ENCODE measurements at regions not wholly inside any gene's neighbourhood (a gene's known extent, or its start where the extent isn't known, plus 50 kb on each side); places are given as distances from the start of the nearest gene placed in this dataset.

DNA sequence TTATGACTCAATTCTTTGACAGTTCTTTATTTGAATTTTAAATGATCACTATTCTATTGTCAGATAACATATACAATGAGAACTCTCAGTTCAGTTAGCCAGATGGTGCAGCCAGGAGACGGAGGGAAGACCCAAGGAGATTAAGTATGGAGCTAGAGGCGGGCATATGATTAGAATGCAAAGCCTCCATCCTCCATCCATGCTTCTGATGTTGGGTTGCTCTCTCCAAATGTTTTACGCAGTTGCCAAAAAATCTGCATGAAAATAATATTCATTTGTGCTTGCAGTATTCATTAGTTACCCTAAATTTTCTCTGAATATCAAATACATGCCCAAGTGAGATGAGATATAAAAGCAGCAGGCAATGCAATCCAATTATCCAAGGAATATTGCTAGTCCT is 874.8 kb downstream of the C4orf33 start:
- H3K36me3 ChIP-seq (ENCODE audit: control insufficient read depth in 2 of 2, insufficient read depth in 1 of 2, low read length in 2 of 2) = no peaks in the 10 kb centered on the region
- no peak overlapping the region for H3K27ac ChIP-seq (ENCODE audit: extremely low read depth, low read depth, low read length)
- CTCF ChIA-PET = no interaction called here
- no peak for TF ChIP-seq ZNF157 (tag by site-specific recombination; IDR thresholded peaks at IDR 0.05)
- no peak for TF ChIP-seq EGR2 (tag by site-specific recombination; IDR thresholded peaks at IDR 0.05; ENCODE audit: low read depth)
- TF ChIP-seq ZSCAN18 (tag by site-specific recombination; IDR thresholded peaks at IDR 0.05) = no peak
- no peak for TF ChIP-seq KLF9 (tag by site-specific recombination; IDR thresholded peaks at IDR 0.05; ENCODE audit: low read depth)
- no peak for TF ChIP-seq ZNF394 (tag by site-specific recombination; IDR thresholded peaks at IDR 0.05; ENCODE audit: borderline replicate concordance)
- H3K9me3 ChIP-seq (ENCODE audit: control insufficient read depth, insufficient read depth, low read depth, low read length) = no peaks in the 10 kb centered on the region
- no peak overlapping the region for H3K4me3 ChIP-seq (ENCODE audit: low read depth, low read length)
- POLR2A ChIA-PET = no interaction called here
- H3K4me1 ChIP-seq (ENCODE audit: control insufficient read depth, insufficient read depth, low read length) = no peaks in the 10 kb centered on the region

- no peak for TF ChIP-seq ZNF473 (tag by site-specific recombination; IDR thresholded peaks at IDR 0.05)
- no peak for TF ChIP-seq ZNF221 (tag by site-specific recombination; IDR thresholded peaks at IDR 0.05; ENCODE audit: borderline replicate concordance)
- no peak for TF ChIP-seq ZNF184 (tag by site-specific recombination; IDR thresholded peaks at IDR 0.05)
- no peak for TF ChIP-seq SP2 (tag by site-specific recombination; IDR thresholded peaks at IDR 0.05)
- no peak for TF ChIP-seq GLI2 (tag by site-specific recombination; IDR thresholded peaks at IDR 0.05; ENCODE audit: borderline replicate concordance, low read depth)
- TF ChIP-seq ZNF610 (tag by site-specific recombination; IDR thresholded peaks at IDR 0.05; ENCODE audit: borderline replicate concordance) = no peak
- TF ChIP-seq ZNF146 (tag by site-specific recombination; IDR thresholded peaks at IDR 0.05) = no peak
- no peak for TF ChIP-seq KLF7 (tag by site-specific recombination; IDR thresholded peaks at IDR 0.05; ENCODE audit: borderline replicate concordance)
- no peak for TF ChIP-seq ZNF707 (tag by site-specific recombination; IDR thresholded peaks at IDR 0.05)
- no peak for TF ChIP-seq ZNF274 (IDR thresholded peaks at IDR 0.05; ENCODE audit: low read length)
- no peak for TF ChIP-seq ZNF274 (tag by site-specific recombination; IDR thresholded peaks at IDR 0.05; ENCODE audit: borderline replicate concordance)
- no peak for TF ChIP-seq PRDM10 (tag by site-specific recombination; IDR thresholded peaks at IDR 0.05)
- no peak for TF ChIP-seq ZNF658 (tag by site-specific recombination; IDR thresholded peaks at IDR 0.05)
- TF ChIP-seq ZBTB21 (tag by site-specific recombination; IDR thresholded peaks at IDR 0.05) = no peak
- no peak for TF ChIP-seq YY2 (tag by site-specific recombination; IDR thresholded peaks at IDR 0.05)
- no peak for TF ChIP-seq EGR2 (tag by site-specific recombination; IDR thresholded peaks at IDR 0.05; ENCODE audit: low read depth)
- TF ChIP-seq ZNF580 (tag by site-specific recombination; IDR thresholded peaks at IDR 0.05) = no peak
- no peak for TF ChIP-seq ZNF133 (tag by site-specific recombination; IDR thresholded peaks at IDR 0.05)
- no peak for TF ChIP-seq BCL11A (tag by site-specific recombination; IDR thresholded peaks at IDR 0.05; ENCODE audit: low read depth)
- no peak overlapping the region for H3K27ac ChIP-seq (ENCODE audit: extremely low read depth, low read depth, low read length)
- no peaks in the 10 kb centered on the region for H3K4me1 ChIP-seq (ENCODE audit: control insufficient read depth, insufficient read depth, low read length)
- no peaks in the 10 kb centered on the region for H3K36me3 ChIP-seq (ENCODE audit: control insufficient read depth in 2 of 2, insufficient read depth in 1 of 2, low read length in 2 of 2)
- ChIA-PET POLR2A (no interaction called here), CTCF (no interaction called here)
- H3K4me3 ChIP-seq (ENCODE audit: low read depth, low read length) = no peak overlapping the region
- no peaks in the 10 kb centered on the region for H3K9me3 ChIP-seq (ENCODE audit: control insufficient read depth, insufficient read depth, low read depth, low read length)
Measured at GRCh38 chr4:129971419-129971818, 875.5 kb downstream of the C4orf33 start.

Data from HEK293 (cell line).